ENCODE measurements at regions not wholly inside any gene's neighbourhood (a gene's known extent, or its start where the extent isn't known, plus 50 kb on each side); places are given as distances from the start of the nearest gene placed in this dataset.

- no peaks in the 10 kb centered on the region for H4K20me1 ChIP-seq (ENCODE audit: control insufficient read depth, insufficient read depth, low read depth, low read length)
- H3K36me3 ChIP-seq (ENCODE audit: control insufficient read depth, low read length): no peaks in the 10 kb centered on the region
- H3K79me2 ChIP-seq (ENCODE audit: control insufficient read depth, low read length): no peaks in the 10 kb centered on the region
- H3K4me3 ChIP-seq (ENCODE audit: low read length): no peak overlapping the region
- H3K9me3 ChIP-seq (ENCODE audit: control insufficient read depth, insufficient read depth, low read length): no peaks in the 10 kb centered on the region
- H3K4me2 ChIP-seq (ENCODE audit: low read length): no peak overlapping the region
- H3K4me1 ChIP-seq (ENCODE audit: control insufficient read depth, low read length): no peaks in the 10 kb centered on the region
- TF ChIP-seq EZH2phosphoT487 (IDR thresholded peaks at IDR 0.05; ENCODE audit: borderline replicate concordance, low read length): no peak
- TF ChIP-seq CTCF (IDR thresholded peaks at IDR 0.05; ENCODE audit: low read depth, low read length, poor library complexity, severe bottlenecking): no peak
- no peaks in the 10 kb centered on the region for H3F3A ChIP-seq (ENCODE audit: control insufficient read depth, insufficient read depth)
- no peaks in the 10 kb centered on the region for H3K9me2 ChIP-seq (replicated peaks; ENCODE audit: control insufficient read depth, low read length)
- no peak overlapping the region for H3K27ac ChIP-seq (ENCODE audit: low read depth, low read length)
- H3K27me3 ChIP-seq (ENCODE audit: control insufficient read depth, low read length): no peaks in the 10 kb centered on the region
These were observed 1305.3 kb downstream of the SLITRK5 start for GRCh38 chr13:88976466-88976865.

GRCh38 chr13:88978607-88979006 lies 1307.4 kb downstream of the SLITRK5 start:
- Histone ChIP-seq H3K4me3 (ENCODE audit: low read length) (no peak overlapping the region), H4K20me1 (ENCODE audit: control insufficient read depth, insufficient read depth, low read depth, low read length) (no peaks in the 10 kb centered on the region)
- TF ChIP-seq CTCF (IDR thresholded peaks at IDR 0.05; ENCODE audit: low read depth, low read length, poor library complexity, severe bottlenecking) (no peak), EZH2phosphoT487 (IDR thresholded peaks at IDR 0.05; ENCODE audit: borderline replicate concordance, low read length) (no peak)

GRCh38 chr13:88979465-88980175 lies 1308.4 kb downstream of the SLITRK5 start:
- Histone ChIP-seq H3K27me3 (ENCODE audit: control insufficient read depth, low read length) (no peaks in the 10 kb centered on the region), H3K4me3 (ENCODE audit: low read length) (no peak overlapping the region), H3K4me1 (ENCODE audit: control insufficient read depth, low read length) (no peaks in the 10 kb centered on the region), H3K9me2 (replicated peaks; ENCODE audit: control insufficient read depth, low read length) (no peaks in the 10 kb centered on the region), H3F3A (ENCODE audit: control insufficient read depth, insufficient read depth) (no peaks in the 10 kb centered on the region), H4K20me1 (ENCODE audit: control insufficient read depth, insufficient read depth, low read depth, low read length) (no peaks in the 10 kb centered on the region), H3K27ac (ENCODE audit: low read depth, low read length) (no peak overlapping the region), H3K9me3 (ENCODE audit: control insufficient read depth, insufficient read depth, low read length) (no peaks in the 10 kb centered on the region), H3K36me3 (ENCODE audit: control insufficient read depth, low read length) (no peaks in the 10 kb centered on the region), H3K4me2 (ENCODE audit: low read length) (no peak overlapping the region), H3K79me2 (ENCODE audit: control insufficient read depth, low read length) (no peaks in the 10 kb centered on the region)
- TF ChIP-seq CTCF (IDR thresholded peaks at IDR 0.05; ENCODE audit: low read depth, low read length, poor library complexity, severe bottlenecking): no peak
- TF ChIP-seq EZH2phosphoT487 (IDR thresholded peaks at IDR 0.05; ENCODE audit: borderline replicate concordance, low read length): no peak

More at GRCh38 chr13:88978607-88979006, 1307.4 kb downstream of the SLITRK5 start:
- no peaks in the 10 kb centered on the region for H3K9me2 ChIP-seq (replicated peaks; ENCODE audit: control insufficient read depth, low read length)
- no peaks in the 10 kb centered on the region for H3F3A ChIP-seq (ENCODE audit: control insufficient read depth, insufficient read depth)
- H3K4me1 ChIP-seq (ENCODE audit: control insufficient read depth, low read length): no peaks in the 10 kb centered on the region
- no peak overlapping the region for H3K4me2 ChIP-seq (ENCODE audit: low read length)
- H3K27ac ChIP-seq (ENCODE audit: low read depth, low read length): no peak overlapping the region
- no peaks in the 10 kb centered on the region for H3K27me3 ChIP-seq (ENCODE audit: control insufficient read depth, low read length)
- H3K79me2 ChIP-seq (ENCODE audit: control insufficient read depth, low read length): no peaks in the 10 kb centered on the region
- H3K36me3 ChIP-seq (ENCODE audit: control insufficient read depth, low read length): no peaks in the 10 kb centered on the region
- H3K9me3 ChIP-seq (ENCODE audit: control insufficient read depth, insufficient read depth, low read length): no peaks in the 10 kb centered on the region
